Right lobe of liver (tissue), 4 donors: ENCODE measurements at regions not wholly inside any gene's neighbourhood (a gene's known extent, or its start where the extent isn't known, plus 50 kb on each side); places are given as distances from the start of the nearest gene placed in this dataset.
A peak's percentile ranks its signal among the peaks of the same experiment; 100 is the strongest.

Experiments used
- CTCF ChIP-seq, 4 donors: fragments of 200-600 bp in 3 of 4; fragments of 450-650 bp in 1 of 4; IDR thresholded peaks; one replicate each; pipeline versions ENCODE4 v1.5.1 to v1.8.0; 2016 to 2022; ENCODE audit warnings: antibody characterized with exemption in 4 of 4, mild to moderate bottlenecking in 2 of 4
- POLR2A ChIP-seq: fragments of 450-650 bp; IDR thresholded peaks from one replicate; pipeline ENCODE4 v1.6.1; 2017; ENCODE audit warnings: antibody characterized with exemption, mild to moderate bottlenecking
- donor health status: DM: no; HTN: no; CAD: no.
- donor health status: DM: no; HTN: no; CAD: no.
- donor health status: DM: no; HTN: yes; CAD: no.

DNA sequence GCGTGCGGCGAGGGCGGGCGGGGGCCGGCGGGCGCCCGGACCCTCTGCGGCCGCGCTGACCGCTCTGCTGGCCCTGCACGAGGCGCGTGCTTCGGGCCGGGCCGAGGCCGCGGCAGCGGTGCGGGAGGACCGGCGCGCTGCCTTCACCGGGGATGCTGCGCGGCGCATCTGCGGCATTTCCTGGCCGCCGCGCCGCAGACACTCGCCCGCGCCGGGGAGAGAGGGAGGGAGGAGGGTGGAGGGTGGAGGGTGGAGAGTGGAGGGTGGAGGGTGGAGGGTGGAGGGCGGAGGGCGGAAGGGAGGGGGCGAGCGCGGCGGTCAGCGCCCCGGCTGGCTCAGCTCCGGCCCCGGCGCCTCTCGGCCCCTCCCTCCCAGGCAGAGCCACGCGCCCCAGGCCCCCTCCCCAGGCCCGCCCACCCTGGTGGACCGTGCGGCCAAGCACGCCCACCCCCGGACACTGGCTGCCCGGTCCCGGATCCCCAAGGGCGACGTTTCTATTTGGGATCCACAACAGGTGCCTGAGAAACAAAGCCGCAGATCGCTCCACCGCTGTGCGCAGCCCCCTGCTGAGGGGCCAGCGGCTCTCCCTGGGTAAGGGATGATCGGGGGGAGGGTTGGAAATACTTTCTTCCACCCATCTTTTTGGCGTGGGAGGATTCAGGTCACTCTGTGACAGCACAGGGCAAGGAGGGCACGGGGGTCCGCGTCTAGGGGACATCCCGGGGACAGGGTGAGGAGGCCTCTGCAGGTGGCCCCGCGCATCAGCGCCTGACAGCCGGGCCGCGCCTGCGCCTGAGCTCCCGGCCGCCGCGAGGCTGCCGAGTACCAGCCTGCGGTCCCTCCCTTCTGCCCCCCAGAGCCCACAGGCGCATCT is 111.2 kb upstream of the BEND6 start:
- TF ChIP-seq CTCF (IDR thresholded peaks at IDR 0.05) (peak in 2 of 4 donors; percentile 15 to 34), POLR2A (no peak)
